ENCODE measurements at regions not wholly inside any gene's neighbourhood (a gene's known extent, or its start where the extent isn't known, plus 50 kb on each side); places are given as distances from the start of the nearest gene placed in this dataset.
A peak's percentile ranks its signal among the peaks of the same experiment; 100 is the strongest.

DNA sequence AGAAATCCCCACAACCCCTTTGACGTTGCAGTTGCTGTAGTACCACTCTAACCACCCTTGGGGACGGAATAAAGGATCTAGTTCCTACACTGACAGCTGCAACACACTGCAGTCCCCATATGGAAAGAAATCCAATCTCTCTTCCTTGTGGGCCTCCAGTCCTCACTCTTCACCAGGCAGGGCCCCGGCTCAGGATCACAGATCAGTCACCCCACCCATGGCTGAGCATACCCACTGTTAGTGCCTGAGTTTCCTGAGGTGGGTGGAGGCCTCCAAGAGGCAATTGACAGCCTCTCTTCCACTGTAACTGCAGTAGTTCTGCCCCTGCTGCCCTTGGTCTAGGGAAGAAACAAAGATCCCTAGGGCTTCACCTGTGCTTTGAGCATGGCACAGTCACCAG is 670.0 kb upstream of the CDH2 start:
- no peak for DNase-seq (ENCODE audit: low read depth in 1 of 2, low spot score in 1 of 2)
- TF ChIP-seq, protein P1, sequence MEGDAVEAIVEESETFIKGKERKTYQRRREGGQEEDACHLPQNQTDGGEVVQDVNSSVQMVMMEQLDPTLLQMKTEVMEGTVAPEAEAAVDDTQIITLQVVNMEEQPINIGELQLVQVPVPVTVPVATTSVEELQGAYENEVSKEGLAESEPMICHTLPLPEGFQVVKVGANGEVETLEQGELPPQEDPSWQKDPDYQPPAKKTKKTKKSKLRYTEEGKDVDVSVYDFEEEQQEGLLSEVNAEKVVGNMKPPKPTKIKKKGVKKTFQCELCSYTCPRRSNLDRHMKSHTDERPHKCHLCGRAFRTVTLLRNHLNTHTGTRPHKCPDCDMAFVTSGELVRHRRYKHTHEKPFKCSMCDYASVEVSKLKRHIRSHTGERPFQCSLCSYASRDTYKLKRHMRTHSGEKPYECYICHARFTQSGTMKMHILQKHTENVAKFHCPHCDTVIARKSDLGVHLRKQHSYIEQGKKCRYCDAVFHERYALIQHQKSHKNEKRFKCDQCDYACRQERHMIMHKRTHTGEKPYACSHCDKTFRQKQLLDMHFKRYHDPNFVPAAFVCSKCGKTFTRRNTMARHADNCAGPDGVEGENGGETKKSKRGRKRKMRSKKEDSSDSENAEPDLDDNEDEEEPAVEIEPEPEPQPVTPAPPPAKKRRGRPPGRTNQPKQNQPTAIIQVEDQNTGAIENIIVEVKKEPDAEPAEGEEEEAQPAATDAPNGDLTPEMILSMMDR (IDR thresholded peaks at IDR 0.05; ENCODE audit: low read depth, low read length): no peak
- H3K9me3 ChIP-seq (ENCODE audit: low read depth): no peaks in the 10 kb centered on the region
- no peak overlapping the region for H3K27ac ChIP-seq
- H3K4me1 ChIP-seq (ENCODE audit: low read depth): no peaks in the 10 kb centered on the region
- no peaks in the 10 kb centered on the region for H3K36me3 ChIP-seq
- no peaks in the 10 kb centered on the region for H3K27me3 ChIP-seq
- H3K4me3 ChIP-seq: no peak overlapping the region

DNA sequence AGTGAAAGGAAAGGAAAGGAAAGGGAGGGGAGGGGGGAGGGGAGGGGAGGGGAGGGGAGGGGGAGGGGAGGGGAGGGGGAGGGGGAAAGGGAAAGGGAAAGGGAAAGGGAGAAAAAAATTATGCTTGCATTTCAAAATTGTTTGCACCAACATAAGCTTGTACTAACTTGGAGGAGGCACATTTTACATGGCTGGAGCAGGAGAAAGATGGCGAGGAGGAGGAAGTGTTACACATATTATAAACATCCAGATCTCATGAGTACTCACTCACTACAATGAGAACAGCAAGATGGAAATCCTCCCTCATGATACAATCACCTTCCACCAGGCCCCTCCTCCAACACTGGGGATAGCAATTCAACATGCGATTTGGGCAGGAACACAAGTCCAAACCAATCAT is 660.2 kb upstream of the CDH2 start:
- Histone ChIP-seq H3K27ac (no peak overlapping the region), H3K4me1 (ENCODE audit: low read depth) (no peaks in the 10 kb centered on the region), H3K9me3 (ENCODE audit: low read depth) (no peaks in the 10 kb centered on the region), H3K36me3 (no peaks in the 10 kb centered on the region), H3K4me3 (no peak overlapping the region), H3K27me3 (no peaks in the 10 kb centered on the region)
- no peak for DNase-seq (ENCODE audit: low read depth in 1 of 2, low spot score in 1 of 2)
- TF ChIP-seq, protein P1 (IDR thresholded peaks at IDR 0.05; ENCODE audit: low read depth, low read length): no peak

DNA sequence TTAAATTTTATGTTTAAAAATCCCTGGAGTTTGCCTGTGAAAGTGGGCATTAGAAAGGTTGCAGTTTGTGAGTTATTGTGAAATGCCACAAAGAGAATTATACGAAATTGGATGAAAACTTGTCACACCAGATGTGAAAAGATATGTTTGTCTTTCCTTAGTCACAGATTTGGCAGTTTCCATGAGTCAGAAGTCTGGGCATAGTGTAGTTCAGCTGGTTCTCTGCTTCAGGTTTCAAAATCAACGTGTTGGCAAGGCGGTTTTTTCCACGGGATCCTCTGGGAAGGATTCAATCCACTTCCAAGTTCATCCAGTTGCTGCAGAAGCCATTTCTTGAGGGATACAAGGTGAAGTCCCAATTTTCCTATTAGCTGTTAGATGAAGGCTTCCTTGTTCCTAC is 658.0 kb upstream of the CDH2 start:
- Histone ChIP-seq H3K4me1 (ENCODE audit: low read depth) (no peaks in the 10 kb centered on the region), H3K27ac (no peak overlapping the region), H3K4me3 (no peak overlapping the region), H3K36me3 (no peaks in the 10 kb centered on the region), H3K9me3 (ENCODE audit: low read depth) (no peaks in the 10 kb centered on the region), H3K27me3 (no peaks in the 10 kb centered on the region)
- TF ChIP-seq, protein P1 (IDR thresholded peaks at IDR 0.05; ENCODE audit: low read depth, low read length): no peak
- peak in 1 of 2 donors; percentile 56 for DNase-seq (ENCODE audit: low read depth in 1 of 2, low spot score in 1 of 2)

DNA sequence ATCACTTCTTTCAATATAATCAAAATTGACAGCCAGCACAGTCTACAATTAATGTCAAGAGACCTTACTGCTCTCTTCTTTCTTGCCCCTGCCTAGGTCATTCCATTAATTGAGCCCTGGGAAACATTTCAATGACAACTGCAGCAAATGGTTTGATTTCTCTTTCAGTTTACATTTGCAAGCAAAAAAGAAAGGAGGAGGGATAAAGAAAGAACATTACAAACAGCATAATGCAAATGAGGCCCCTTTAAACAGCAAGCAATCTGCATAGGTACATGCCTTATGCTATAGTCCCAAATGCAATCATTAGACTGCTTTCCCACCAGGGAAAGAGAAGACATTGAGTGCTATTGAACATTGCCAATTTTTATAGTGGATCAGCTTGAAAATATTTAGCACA is 655.0 kb upstream of the CDH2 start:
- TF ChIP-seq, protein P1 (IDR thresholded peaks at IDR 0.05; ENCODE audit: low read depth, low read length): no peak
- no peaks in the 10 kb centered on the region for H3K4me1 ChIP-seq (ENCODE audit: low read depth)
- no peak overlapping the region for H3K27ac ChIP-seq
- no peaks in the 10 kb centered on the region for H3K27me3 ChIP-seq
- no peaks in the 10 kb centered on the region for H3K36me3 ChIP-seq
- no peak for DNase-seq (ENCODE audit: low read depth in 1 of 2, low spot score in 1 of 2)
- no peaks in the 10 kb centered on the region for H3K9me3 ChIP-seq (ENCODE audit: low read depth)
- no peak overlapping the region for H3K4me3 ChIP-seq

DNA sequence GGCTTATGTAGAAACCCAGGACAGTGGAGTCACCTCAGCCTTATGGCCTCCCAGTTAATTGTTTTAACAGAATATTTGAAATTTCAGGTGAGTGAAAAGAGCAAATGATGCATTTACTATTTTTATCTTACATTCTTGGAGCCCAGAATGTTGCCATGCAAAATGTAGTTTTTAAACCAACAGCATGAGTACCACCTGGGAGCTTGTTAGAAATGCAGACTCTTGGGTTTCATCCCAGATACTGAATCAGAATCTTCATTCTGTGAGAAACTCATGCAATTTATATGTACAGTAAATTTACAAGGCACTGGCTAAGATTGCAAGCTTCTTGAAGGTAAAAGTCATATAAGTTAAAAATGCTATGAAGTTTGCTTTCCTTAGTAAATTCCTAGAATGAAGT is 654.5 kb upstream of the CDH2 start:
- no peak overlapping the region for H3K4me3 ChIP-seq
- no peaks in the 10 kb centered on the region for H3K9me3 ChIP-seq (ENCODE audit: low read depth)
- TF ChIP-seq, protein P1 (IDR thresholded peaks at IDR 0.05; ENCODE audit: low read depth, low read length): no peak
- no peak overlapping the region for H3K27ac ChIP-seq
- no peak for DNase-seq (ENCODE audit: low read depth in 1 of 2, low spot score in 1 of 2)
- H3K27me3 ChIP-seq: no peaks in the 10 kb centered on the region
- H3K36me3 ChIP-seq: no peaks in the 10 kb centered on the region
- no peaks in the 10 kb centered on the region for H3K4me1 ChIP-seq (ENCODE audit: low read depth)

DNA sequence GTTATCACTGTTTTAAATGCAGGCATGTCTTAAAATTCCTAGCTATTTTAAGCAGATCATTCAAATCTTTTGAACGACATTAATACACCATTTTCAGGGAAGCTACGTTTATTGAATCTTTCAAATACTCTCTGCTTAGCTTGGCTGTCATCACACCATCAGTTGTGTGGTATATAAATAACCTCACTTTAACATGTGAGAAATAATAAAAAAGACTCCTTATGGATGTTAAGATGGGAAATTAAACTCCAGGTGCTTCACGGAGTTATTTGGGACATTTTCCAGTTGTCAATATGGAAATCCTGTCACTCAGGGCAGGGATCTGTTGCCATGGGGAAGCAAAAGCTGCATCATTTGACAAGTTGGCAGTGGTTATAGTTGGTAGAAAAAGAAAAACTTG is 649.2 kb upstream of the CDH2 start:
- DNase-seq (ENCODE audit: low read depth in 1 of 2, low spot score in 1 of 2): no peak
- Histone ChIP-seq H3K27ac (no peak overlapping the region), H3K27me3 (no peaks in the 10 kb centered on the region), H3K4me3 (no peak overlapping the region), H3K4me1 (ENCODE audit: low read depth) (no peaks in the 10 kb centered on the region), H3K9me3 (ENCODE audit: low read depth) (no peaks in the 10 kb centered on the region), H3K36me3 (no peaks in the 10 kb centered on the region)
- TF ChIP-seq, protein P1 (IDR thresholded peaks at IDR 0.05; ENCODE audit: low read depth, low read length): no peak
